PC-9 (cell line): ENCODE measurements at regions not wholly inside any gene's neighbourhood (a gene's known extent, or its start where the extent isn't known, plus 50 kb on each side); places are given as distances from the start of the nearest gene placed in this dataset.

ENCODE experiments used
- CTCF ChIP-seq: fragments of 200-600 bp; sonication (generic); conservative IDR thresholded peaks from 2 replicates; pipeline ENCODE4 v1.6.1; 2017; ENCODE audit warnings: mixed run types, antibody characterized with exemption, mild to moderate bottlenecking, moderate library complexity
- EZH2 ChIP-seq: fragments of 200-600 bp; sonication (generic); IDR thresholded peaks from 2 replicates; pipeline ENCODE4 v1.8.0; 2017; ENCODE audit warnings: antibody characterized with exemption, low read depth

GRCh38 chr16:6524501-6524900 is 808.1 kb upstream of the RBFOX1 start:
- TF ChIP-seq CTCF (no peak), EZH2 (no peak)
